Testis (tissue), 2 donors: ENCODE measurements at regions not wholly inside any gene's neighbourhood (a gene's known extent, or its start where the extent isn't known, plus 50 kb on each side); places are given as distances from the start of the nearest gene placed in this dataset.

Source experiments
- DNase-seq: peaks from one replicate; pipeline ENCODE4 v3.0.0-alpha.2; 2019
- H3K27ac ChIP-seq, 2 donors: fragments of 200-600 bp; sonication (generic); one replicate each; pipeline ENCODE4 v1.5.1; 2019
- H3K27me3 ChIP-seq: fragments of 200-600 bp; sonication (generic); one replicate; pipeline ENCODE4 v1.5.1; 2019
- H3K36me3 ChIP-seq: fragments of 200-600 bp; sonication (generic); one replicate; pipeline ENCODE4 v1.5.1; 2017; ENCODE audit warnings: low read depth; ENCODE audit errors: missing control alignments
- H3K4me1 ChIP-seq: fragments of 200-600 bp; sonication (generic); one replicate; pipeline ENCODE4 v1.5.1; 2019
- H3K4me3 ChIP-seq, 2 donors: fragments of 200-600 bp; sonication (generic); one replicate each; pipeline ENCODE4 v1.5.1; 2017 to 2019
- H3K9me3 ChIP-seq: fragments of 200-600 bp; sonication (generic); one replicate; pipeline ENCODE4 v1.5.1; 2017
- CTCF ChIP-seq, 3 experiments: fragments of 450-650 bp in 2 of 3; fragments of 200-600 bp in 1 of 3; sonication (generic) in 1 of 3; IDR thresholded peaks; one replicate each; pipeline ENCODE4 v1.5.1; 2016 to 2019; ENCODE audit warnings: antibody characterized with exemption in 3 of 3, mild to moderate bottlenecking in 2 of 3, moderate library complexity in 1 of 3
- POLR2A ChIP-seq: fragments of 450-650 bp; IDR thresholded peaks from one replicate; pipeline ENCODE4 v1.6.1; 2017; ENCODE audit warnings: antibody characterized with exemption, mild to moderate bottlenecking, moderate library complexity
- WGBS, 2 donors: methylation state at CpG; one replicate each; pipeline ENCODE4 v1.1.5; 2018; 5-methylcytosine and 5-hydroxymethylcytosine counted together
- intact Hi-C: fragments of 100-400 bp; cut with DNase I; formaldehyde crosslinking; loops from one replicate; pipeline ENCODE4 v1.15.1; 2023; ENCODE audit warnings: low total_unique reads

- Histone ChIP-seq H3K9me3 (no peaks in the 10 kb centered on the region), H3K27me3 (no peaks in the 10 kb centered on the region), H3K4me1 (no peaks in the 10 kb centered on the region), H3K36me3 (no peaks in the 10 kb centered on the region), H3K4me3 (no peak overlapping the region), H3K27ac (no peak overlapping the region)
- TF ChIP-seq POLR2A, result no peak
- TF ChIP-seq CTCF (IDR thresholded peaks at IDR 0.05), result no peak
- 43 to 53% methylated on average over 23 of the region's 23 CpGs for WGBS, 2 donors
- intact Hi-C loops, result no loop called here
- DNase-seq, result peak; percentile 16
Observed at GRCh38 chr2:59249441-59250306, 1008.5 kb upstream of the FANCL start.

GRCh38 chr2:59239146-59239545 is 998.0 kb upstream of the FANCL start:
- intact Hi-C loops, result no loop called here
- no peaks in the 10 kb centered on the region for H3K27me3 ChIP-seq
- no peak for DNase-seq
- H3K9me3 ChIP-seq, result no peaks in the 10 kb centered on the region
- no peak overlapping the region for H3K27ac ChIP-seq
- no peaks in the 10 kb centered on the region for H3K36me3 ChIP-seq
- H3K4me3 ChIP-seq, result no peak overlapping the region
- no peaks in the 10 kb centered on the region for H3K4me1 ChIP-seq
- WGBS, 2 donors, result 80 to 85% methylated on average over 4 of the region's 4 CpGs
- TF ChIP-seq POLR2A (no peak), CTCF (IDR thresholded peaks at IDR 0.05) (no peak)

- Histone ChIP-seq H3K36me3 (no peaks in the 10 kb centered on the region), H3K4me3 (no peak overlapping the region), H3K9me3 (no peaks in the 10 kb centered on the region), H3K27me3 (no peaks in the 10 kb centered on the region), H3K27ac (no peak overlapping the region), H3K4me1 (no peaks in the 10 kb centered on the region)
- intact Hi-C loops, result no loop called here
- 72 to 84% methylated on average over 2 of the region's 2 CpGs for WGBS, 2 donors
- TF ChIP-seq POLR2A (no peak), CTCF (IDR thresholded peaks at IDR 0.05) (no peak)
- no peak for DNase-seq
Observed at GRCh38 chr2:59237311-59237710, 996.2 kb upstream of the FANCL start.

GRCh38 chr2:59236723-59237122 is 995.6 kb upstream of the FANCL start:
- WGBS, 2 donors, result 85 to 92% methylated on average over 5 of the region's 5 CpGs
- H3K4me3 ChIP-seq, result no peak overlapping the region
- intact Hi-C loops, result no loop called here
- no peak for DNase-seq
- no peaks in the 10 kb centered on the region for H3K36me3 ChIP-seq
- TF ChIP-seq POLR2A (no peak), CTCF (IDR thresholded peaks at IDR 0.05) (no peak)
- H3K9me3 ChIP-seq, result no peaks in the 10 kb centered on the region
- H3K4me1 ChIP-seq, result no peaks in the 10 kb centered on the region
- H3K27ac ChIP-seq, result no peak overlapping the region
- H3K27me3 ChIP-seq, result no peaks in the 10 kb centered on the region

- no peaks in the 10 kb centered on the region for H3K27me3 ChIP-seq
- no peak overlapping the region for H3K4me3 ChIP-seq
- no peaks in the 10 kb centered on the region for H3K9me3 ChIP-seq
- TF ChIP-seq CTCF (IDR thresholded peaks at IDR 0.05) (no peak), POLR2A (no peak)
- no peaks in the 10 kb centered on the region for H3K4me1 ChIP-seq
- no peak for DNase-seq
- H3K36me3 ChIP-seq, result no peaks in the 10 kb centered on the region
- intact Hi-C loops, result no loop called here
- no peak overlapping the region for H3K27ac ChIP-seq
- WGBS, 2 donors, result 87 to 94% methylated on average over 4 of the region's 4 CpGs
Observed at GRCh38 chr2:59233920-59234319, 992.8 kb upstream of the FANCL start.
